Endothelial cell of umbilical vein (primary cell): ENCODE measurements at regions not wholly inside any gene's neighbourhood (a gene's known extent, or its start where the extent isn't known, plus 50 kb on each side); places are given as distances from the start of the nearest gene placed in this dataset.

Experiments used
- CTCF ChIP-seq, 2 donors: IDR thresholded peaks; 1 replicate in 1 of 2; 2 replicates in 1 of 2; pipeline ENCODE4 v1.5.1; 2011; ENCODE audit warnings: low read length in 2 of 2, mild to moderate bottlenecking in 2 of 2, moderate library complexity in 2 of 2, control low read depth in 1 of 2, inconsistent platforms in 1 of 2, low read depth in 1 of 2; ENCODE audit not compliant: insufficient read depth in 1 of 2; ENCODE audit errors: extremely low read depth in 1 of 2
- GATA2 ChIP-seq: IDR thresholded peaks from 2 replicates; pipeline ENCODE4 v1.7.0; 2011; ENCODE audit warnings: low read depth, mild to moderate bottlenecking, moderate library complexity, mixed read lengths, low read length; ENCODE audit not compliant: insufficient read length, insufficient read depth
- POLR2A ChIP-seq: IDR thresholded peaks from 2 replicates; pipeline ENCODE4 v1.6.1; 2012; ENCODE audit warnings: low read depth, mild to moderate bottlenecking, control low read depth, low read length
- POLR2AphosphoS5 ChIP-seq: IDR thresholded peaks from 2 replicates; pipeline ENCODE4 v1.6.1; 2012; ENCODE audit warnings: low read depth, mild to moderate bottlenecking, control low read depth, low read length, moderate library complexity; ENCODE audit not compliant: insufficient read depth
- TF ChIP-seq, protein P1 (sequence below): IDR thresholded peaks from 2 replicates; pipeline ENCODE4 v1.6.1; 2011; ENCODE audit not compliant: insufficient read depth, insufficient read length

- TF ChIP-seq CTCF (IDR thresholded peaks at IDR 0.05; ENCODE audit: extremely low read depth in 1 of 2, insufficient read depth in 1 of 2, low read depth in 1 of 2, low read length in 2 of 2) (no peak), POLR2AphosphoS5 (no peak), POLR2A (no peak), GATA2 (no peak)
- TF ChIP-seq, protein P1, sequence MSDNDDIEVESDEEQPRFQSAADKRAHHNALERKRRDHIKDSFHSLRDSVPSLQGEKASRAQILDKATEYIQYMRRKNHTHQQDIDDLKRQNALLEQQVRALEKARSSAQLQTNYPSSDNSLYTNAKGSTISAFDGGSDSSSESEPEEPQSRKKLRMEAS, result no peak
Observed at GRCh38 chr2:223165423-223166214, 113.6 kb downstream of the KCNE4 start.
